BLaER1 treated with 17β-estradiol and CSF1 and Interleukin-3, amounts not matched to agents 10 nM and 100 nM (cell line): ENCODE measurements at regions not wholly inside any gene's neighbourhood (a gene's known extent, or its start where the extent isn't known, plus 50 kb on each side); places are given as distances from the start of the nearest gene placed in this dataset.

ENCODE experiments used
- H3K27ac ChIP-seq, 11 experiments: shearing (Covaris generic); formaldehyde crosslinking; 2 replicates each; pipeline ENCODE4 v1.8.1; 2022
- H3K27me3 ChIP-seq, 11 experiments: shearing (Covaris generic); formaldehyde crosslinking; 2 replicates each; pipeline ENCODE4 v1.8.1; 2022
- H3K36me3 ChIP-seq, 11 experiments: shearing (Covaris generic); formaldehyde crosslinking; 2 replicates each; pipeline ENCODE4 v1.8.1; 2022
- H3K4me1 ChIP-seq, 10 experiments: shearing (Covaris generic); formaldehyde crosslinking; 2 replicates each; pipeline ENCODE4 v1.8.1; 2022
- H3K4me2 ChIP-seq, 11 experiments: shearing (Covaris generic); formaldehyde crosslinking; 2 replicates each; pipeline ENCODE4 v1.8.1; 2022
- H3K4me3 ChIP-seq, 10 experiments: shearing (Covaris generic); formaldehyde crosslinking; 2 replicates each; pipeline ENCODE4 v1.8.1; 2022
- H3K9ac ChIP-seq, 11 experiments: shearing (Covaris generic); formaldehyde crosslinking; 2 replicates each; pipeline ENCODE4 v1.8.1; 2022
- H3K9me3 ChIP-seq, 11 experiments: shearing (Covaris generic); formaldehyde crosslinking; replicated peaks in 1 of 11; 2 replicates each; pipeline ENCODE4 v1.8.1; 2022
- H4K20me1 ChIP-seq, 11 experiments: shearing (Covaris generic); formaldehyde crosslinking; 2 replicates each; pipeline ENCODE4 v1.8.1; 2022
- Cebpa-rat ChIP-seq, 11 experiments: shearing (Covaris generic); IDR thresholded peaks; 2 replicates each; pipeline ENCODE4 v1.8.1; 2022

- peaks cover 0 to 26% (median 8%) of the 10 kb centered on the region in 10 experiments; a peak in 11 of 20 replicates for H3K4me1 ChIP-seq
- peak overlapping the region in 2 of 11 experiments; percentile 30 to 35; a peak in 2 of 22 replicates for H3K27ac ChIP-seq
- H3K4me3 ChIP-seq = no peak overlapping the region
- H3K36me3 ChIP-seq = no peaks in the 10 kb centered on the region
- H4K20me1 ChIP-seq = no peaks in the 10 kb centered on the region
- H3K4me2 ChIP-seq = peak overlapping the region in 8 of 11 experiments; percentile 8 to 62 (median 38); a peak in 12 of 22 replicates
- H3K27me3 ChIP-seq = no peaks in the 10 kb centered on the region
- TF ChIP-seq Cebpa-rat (IDR thresholded peaks at IDR 0.05) = no peak
- no peak overlapping the region; a peak in 1 of 22 replicates for H3K9ac ChIP-seq
- H3K9me3 ChIP-seq = no peaks in the 10 kb centered on the region
Measured at GRCh38 chr16:51880776-51881175, 666.2 kb downstream of the TOX3 start.

- Histone ChIP-seq H3K4me1 (peaks cover 0 to 26% (median 8%) of the 10 kb centered on the region in 10 experiments; a peak in 13 of 20 replicates), H3K9me3 (0 out of 22 replicates have a peak, but pooled peaks cover 0 to 5% (median 0%) of the 10 kb centered on the region in 11 experiments), H3K27ac (no peak overlapping the region), H3K27me3 (no peaks in the 10 kb centered on the region), H4K20me1 (no peaks in the 10 kb centered on the region), H3K9ac (no peak overlapping the region), H3K36me3 (no peaks in the 10 kb centered on the region), H3K4me3 (no peak overlapping the region), H3K4me2 (no peak overlapping the region)
- no peak for TF ChIP-seq Cebpa-rat (IDR thresholded peaks at IDR 0.05)
Measured at GRCh38 chr16:51877686-51878085, 669.3 kb downstream of the TOX3 start.

GRCh38 chr16:51876934-51877333 is 670.0 kb downstream of the TOX3 start:
- H3K36me3 ChIP-seq = no peaks in the 10 kb centered on the region
- no peak overlapping the region for H3K9ac ChIP-seq
- no peak overlapping the region for H3K4me2 ChIP-seq
- 0 out of 22 replicates have a peak, but pooled peaks cover 0 to 5% (median 0%) of the 10 kb centered on the region in 11 experiments for H3K9me3 ChIP-seq
- H3K27ac ChIP-seq = no peak overlapping the region
- TF ChIP-seq Cebpa-rat (IDR thresholded peaks at IDR 0.05) = no peak
- no peak overlapping the region for H3K4me3 ChIP-seq
- no peaks in the 10 kb centered on the region for H3K27me3 ChIP-seq
- no peaks in the 10 kb centered on the region for H4K20me1 ChIP-seq
- H3K4me1 ChIP-seq = peaks cover 5 to 26% (median 9%) of the 10 kb centered on the region in 10 experiments; a peak in 13 of 20 replicates

GRCh38 chr16:51876601-51876875 is 670.4 kb downstream of the TOX3 start:
- no peak overlapping the region for H3K27ac ChIP-seq
- no peak for TF ChIP-seq Cebpa-rat (IDR thresholded peaks at IDR 0.05)
- no peak overlapping the region for H3K4me2 ChIP-seq

GRCh38 chr16:51875834-51876600 is 670.9 kb downstream of the TOX3 start:
- H3K9me3 ChIP-seq = 0 out of 22 replicates have a peak, but pooled peaks cover 0 to 5% (median 0%) of the 10 kb centered on the region in 11 experiments
- H3K4me3 ChIP-seq = no peak overlapping the region
- no peaks in the 10 kb centered on the region for H3K27me3 ChIP-seq
- H3K4me2 ChIP-seq = no peak overlapping the region
- H3K36me3 ChIP-seq = no peaks in the 10 kb centered on the region
- no peak for TF ChIP-seq Cebpa-rat (IDR thresholded peaks at IDR 0.05)
- H4K20me1 ChIP-seq = no peaks in the 10 kb centered on the region
- no peak overlapping the region for H3K9ac ChIP-seq
- H3K4me1 ChIP-seq = peaks cover 5 to 18% (median 9%) of the 10 kb centered on the region in 10 experiments; a peak in 13 of 20 replicates
- H3K27ac ChIP-seq = no peak overlapping the region

More at GRCh38 chr16:51876601-51876875, 670.4 kb downstream of the TOX3 start:
- Histone ChIP-seq H3K4me3 (no peak overlapping the region), H3K9me3 (0 out of 22 replicates have a peak, but pooled peaks cover 0 to 5% (median 0%) of the 10 kb centered on the region in 11 experiments), H3K4me1 (peaks cover 5 to 23% (median 9%) of the 10 kb centered on the region in 10 experiments; a peak in 13 of 20 replicates), H3K36me3 (no peaks in the 10 kb centered on the region), H4K20me1 (no peaks in the 10 kb centered on the region), H3K27me3 (no peaks in the 10 kb centered on the region), H3K9ac (no peak overlapping the region)

GRCh38 chr16:51872524-51872923 is 674.4 kb downstream of the TOX3 start:
- TF ChIP-seq Cebpa-rat (IDR thresholded peaks at IDR 0.05) = no peak
- Histone ChIP-seq H3K27me3 (no peaks in the 10 kb centered on the region), H3K27ac (no peak overlapping the region), H3K4me1 (peaks cover 0 to 10% (median 0%) of the 10 kb centered on the region in 10 experiments; a peak in 2 of 20 replicates), H4K20me1 (no peaks in the 10 kb centered on the region), H3K9ac (no peak overlapping the region), H3K4me2 (0 out of 22 replicates have a peak overlapping the region, but pooled peaks of 1 of the 11 experiments have one; percentile 10), H3K4me3 (no peak overlapping the region), H3K36me3 (no peaks in the 10 kb centered on the region), H3K9me3 (0 out of 22 replicates have a peak, but pooled peaks cover 0 to 5% (median 0%) of the 10 kb centered on the region in 11 experiments)

GRCh38 chr16:51870296-51870854 is 676.6 kb downstream of the TOX3 start:
- TF ChIP-seq Cebpa-rat (IDR thresholded peaks at IDR 0.05) = no peak

GRCh38 chr16:51869176-51869575 is 677.8 kb downstream of the TOX3 start:
- H3K4me3 ChIP-seq = no peak overlapping the region
- H3K9ac ChIP-seq = no peak overlapping the region
- no peak for TF ChIP-seq Cebpa-rat (IDR thresholded peaks at IDR 0.05)
- H4K20me1 ChIP-seq = no peaks in the 10 kb centered on the region
- no peaks in the 10 kb centered on the region for H3K27me3 ChIP-seq
- no peak overlapping the region for H3K4me2 ChIP-seq
- peaks cover 0 to 10% (median 6%) of the 10 kb centered on the region in 10 experiments; a peak in 5 of 20 replicates for H3K4me1 ChIP-seq
- H3K27ac ChIP-seq = no peak overlapping the region
- 0 out of 22 replicates have a peak, but pooled peaks cover 0 to 5% (median 0%) of the 10 kb centered on the region in 11 experiments for H3K9me3 ChIP-seq
- no peaks in the 10 kb centered on the region for H3K36me3 ChIP-seq

More at GRCh38 chr16:51870296-51870854, 676.6 kb downstream of the TOX3 start:
- Histone ChIP-seq H3K27ac (no peak overlapping the region), H3K4me2 (0 out of 22 replicates have a peak overlapping the region, but pooled peaks of 1 of the 11 experiments have one; percentile 13), H3K27me3 (no peaks in the 10 kb centered on the region), H3K9me3 (0 out of 22 replicates have a peak, but pooled peaks cover 0 to 5% (median 0%) of the 10 kb centered on the region in 11 experiments), H3K9ac (no peak overlapping the region), H3K36me3 (no peaks in the 10 kb centered on the region), H3K4me1 (peaks cover 0 to 10% (median under 1%) of the 10 kb centered on the region in 10 experiments; a peak in 3 of 20 replicates), H3K4me3 (no peak overlapping the region), H4K20me1 (no peaks in the 10 kb centered on the region)

- no peak overlapping the region for H3K27ac ChIP-seq
- 0 out of 22 replicates have a peak, but pooled peaks cover 0 to 5% (median 0%) of the 10 kb centered on the region in 11 experiments for H3K9me3 ChIP-seq
- no peaks in the 10 kb centered on the region for H3K36me3 ChIP-seq
- H4K20me1 ChIP-seq = no peaks in the 10 kb centered on the region
- no peak overlapping the region for H3K4me2 ChIP-seq
- H3K4me1 ChIP-seq = peaks cover 0 to 10% (median 6%) of the 10 kb centered on the region in 10 experiments; a peak in 5 of 20 replicates
- no peak overlapping the region for H3K4me3 ChIP-seq
- TF ChIP-seq Cebpa-rat (IDR thresholded peaks at IDR 0.05) = no peak
- H3K27me3 ChIP-seq = no peaks in the 10 kb centered on the region
- H3K9ac ChIP-seq = no peak overlapping the region
Measured at GRCh38 chr16:51868631-51869030, 678.3 kb downstream of the TOX3 start.
